ENCODE measurements at regions not wholly inside any gene's neighbourhood (a gene's known extent, or its start where the extent isn't known, plus 50 kb on each side); places are given as distances from the start of the nearest gene placed in this dataset.

GRCh38 chr12:89087876-89088275, 264.4 kb downstream of the DUSP6 start:
- no peak for DNase-seq

DNA sequence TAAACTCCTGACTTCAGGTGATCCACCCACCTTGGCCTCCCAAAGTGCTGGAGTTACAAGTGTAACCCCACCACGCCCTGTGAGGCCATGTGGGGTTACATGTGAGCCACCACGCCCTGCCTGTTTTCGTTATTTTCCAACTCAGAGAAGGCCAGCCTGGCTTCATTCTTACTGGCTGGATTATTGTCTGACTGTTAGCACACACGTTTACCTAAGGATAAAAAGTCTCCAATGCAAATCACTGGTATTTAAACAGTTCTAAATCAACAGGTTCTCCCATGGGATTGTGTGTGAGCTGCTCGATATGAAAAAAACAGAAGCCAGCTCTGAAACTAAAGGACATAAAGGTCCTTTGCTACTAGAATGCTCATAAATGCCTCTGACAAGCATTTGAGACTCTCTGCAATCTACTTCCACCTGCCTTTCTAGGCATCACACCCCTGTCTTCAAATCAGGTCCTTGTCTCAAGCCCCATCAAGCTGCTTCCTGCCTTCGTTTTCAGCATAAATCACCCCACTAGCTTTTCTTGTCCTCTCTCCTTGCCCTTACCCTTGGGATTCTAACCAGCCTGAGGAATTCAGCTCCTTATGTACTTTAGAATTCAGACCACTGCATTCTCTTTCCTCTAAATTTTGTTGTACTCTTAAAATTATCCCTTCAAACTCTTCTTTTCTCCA, 265.0 kb downstream of the DUSP6 start:
- no peak for DNase-seq

DNA sequence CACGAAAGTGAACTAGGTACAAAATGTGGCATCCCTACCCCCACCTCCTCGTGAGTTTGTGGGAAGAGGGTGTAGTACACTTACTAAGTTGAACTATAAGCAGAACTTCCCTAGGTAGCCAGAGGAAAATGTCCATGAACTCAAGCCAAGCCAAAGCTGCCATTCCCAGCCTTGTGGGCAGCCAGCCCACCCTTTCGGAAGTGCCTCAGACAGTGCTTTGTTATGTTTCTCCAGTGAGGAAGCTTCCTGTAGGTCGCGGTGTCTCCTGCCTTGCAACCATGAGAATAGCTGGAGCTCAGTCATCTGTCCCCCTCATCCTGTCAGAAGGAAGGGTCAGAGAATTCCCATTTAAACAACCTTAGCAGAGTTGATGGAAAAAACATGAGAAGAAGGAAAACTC, 266.9 kb downstream of the DUSP6 start:
- peak; percentile 44 for DNase-seq

- peak; percentile 46 for DNase-seq
These were observed 267.6 kb downstream of the DUSP6 start for GRCh38 chr12:89084751-89085150.

DNA sequence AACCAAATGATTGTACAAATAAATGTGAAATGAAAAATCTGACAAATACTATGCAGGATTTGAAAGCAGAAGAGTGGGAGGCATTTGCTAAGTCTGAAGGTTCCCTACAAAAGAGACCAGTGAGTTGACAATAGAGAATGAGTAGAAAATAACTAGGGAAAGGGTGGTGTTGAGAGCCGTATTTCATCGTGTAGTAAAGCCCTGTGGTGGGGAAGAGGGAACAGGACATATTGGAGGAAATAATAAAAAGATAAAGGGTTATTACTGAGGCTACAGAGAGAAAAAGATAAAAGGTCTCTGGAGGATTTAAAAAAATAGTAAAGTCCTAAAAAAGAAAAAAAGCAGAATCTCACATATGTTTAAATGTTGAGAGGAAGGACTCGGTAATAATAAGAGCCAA, 268.8 kb downstream of the DUSP6 start:
- no peak for DNase-seq

DNA sequence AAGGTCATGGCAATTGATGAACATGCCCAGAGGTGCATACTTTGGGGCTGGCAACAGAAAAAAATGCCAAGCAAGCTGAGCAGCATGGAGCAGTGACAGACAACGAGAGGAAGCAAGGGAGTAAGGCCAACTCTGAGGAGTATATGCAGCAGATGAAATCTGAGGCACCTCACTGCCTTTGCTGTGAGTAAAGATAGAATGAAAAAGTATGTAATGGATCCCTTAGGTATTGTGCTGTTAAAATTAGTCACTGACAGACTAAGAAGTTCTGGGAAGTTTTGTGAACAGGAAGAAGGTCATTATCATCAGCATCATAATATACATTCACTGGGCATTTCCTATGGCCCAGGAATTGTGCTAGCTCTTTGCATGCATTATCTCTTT, 269.9 kb downstream of the DUSP6 start:
- DNase-seq: no peak

- no peak for DNase-seq
These were observed 270.5 kb downstream of the DUSP6 start for GRCh38 chr12:89081719-89082369.

DNA sequence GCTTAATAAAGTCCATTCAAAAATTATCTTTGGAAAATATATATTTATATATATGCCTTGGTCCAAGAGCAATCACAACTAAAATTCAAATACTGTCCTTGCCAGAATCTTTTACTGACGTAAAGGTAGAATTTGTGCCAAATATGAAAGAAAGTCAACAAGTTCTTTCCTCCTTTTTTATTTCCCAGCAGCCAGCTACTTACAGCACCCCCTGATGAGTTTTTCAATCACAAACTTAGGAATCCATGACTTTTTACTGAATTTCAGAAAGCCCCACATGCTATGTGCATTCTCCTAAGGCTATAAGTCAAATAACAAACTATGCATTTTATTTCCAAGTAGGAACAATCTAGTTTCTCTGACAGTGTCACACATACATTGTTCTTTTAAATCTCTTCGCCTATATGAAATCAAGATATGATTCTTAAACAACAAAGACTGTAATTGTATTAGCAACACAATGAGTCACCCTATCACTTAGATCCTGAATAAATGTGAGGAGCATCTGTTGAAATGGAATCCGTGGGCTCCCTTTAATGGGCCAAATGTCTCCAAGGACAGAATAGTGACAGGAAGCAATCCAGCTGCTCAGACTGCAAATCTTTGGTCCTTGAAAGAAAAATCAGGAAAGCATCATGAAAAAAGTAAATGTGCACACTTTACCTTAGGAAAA, 271.4 kb downstream of the DUSP6 start:
- no peak for DNase-seq

GRCh38 chr12:89075880-89076540, 276.3 kb downstream of the DUSP6 start:
- DNase-seq: no peak

GRCh38 chr12:89073659-89074058, 278.6 kb downstream of the DUSP6 start:
- DNase-seq: no peak

- DNase-seq: no peak
These were observed 279.3 kb downstream of the DUSP6 start for GRCh38 chr12:89073027-89073398.

DNA sequence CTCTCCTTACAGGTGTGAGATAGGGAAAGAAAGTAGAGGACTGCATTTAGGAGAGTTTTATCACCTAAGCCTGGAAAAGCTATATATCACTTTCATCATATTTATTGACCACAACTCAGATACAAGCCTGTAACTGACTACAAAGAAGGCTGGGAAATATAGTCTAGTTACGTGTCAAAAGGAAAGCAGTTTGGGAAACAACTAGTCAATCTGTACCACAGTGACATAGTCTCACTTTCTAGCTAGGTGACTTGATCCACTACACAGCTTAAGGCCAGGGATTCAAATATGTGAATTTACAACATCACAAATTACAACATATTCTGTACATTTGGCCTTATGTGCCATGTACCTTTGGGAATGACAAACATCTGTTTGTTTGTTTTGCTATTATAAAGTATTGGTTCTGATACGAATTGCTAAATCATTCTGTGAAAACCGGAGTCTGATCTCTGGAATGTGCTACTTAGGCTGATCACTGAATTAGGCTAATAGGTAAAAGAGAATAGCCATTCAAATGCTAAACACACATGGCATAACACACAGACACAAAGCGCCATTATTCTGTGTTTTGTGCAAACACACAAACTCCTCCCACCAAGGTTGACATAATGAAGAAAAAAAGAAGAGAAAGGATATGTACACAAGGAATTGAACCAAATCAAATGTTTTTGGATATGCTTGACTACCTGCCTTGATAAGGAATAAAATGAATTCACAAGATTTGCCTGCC, 279.8 kb downstream of the DUSP6 start:
- DNase-seq: no peak

GRCh38 chr12:89070603-89071002, 281.7 kb downstream of the DUSP6 start:
- DNase-seq: no peak

DNA sequence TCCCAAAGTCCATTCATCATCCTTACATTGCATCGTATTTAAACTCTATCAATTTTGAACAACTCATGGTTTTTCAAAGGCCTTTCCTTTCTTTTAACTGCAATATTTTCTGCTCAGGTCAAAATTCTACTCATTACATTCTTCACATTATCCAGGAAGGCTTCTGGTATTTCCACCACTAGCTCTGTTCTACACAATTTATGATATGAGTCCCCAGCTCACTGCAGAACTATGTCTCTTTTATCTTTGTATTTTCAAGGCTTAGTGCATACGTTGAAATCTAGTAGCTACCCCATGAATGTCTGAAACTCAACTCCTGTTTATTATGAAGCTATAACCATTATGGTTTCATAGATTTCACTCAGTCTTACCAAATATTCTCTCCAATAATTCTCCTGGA, 282.9 kb downstream of the DUSP6 start:
- DNase-seq: no peak

GRCh38 chr12:89067421-89068187, 284.7 kb downstream of the DUSP6 start:
- no peak for DNase-seq

GRCh38 chr12:89064780-89065179, 287.5 kb downstream of the DUSP6 start:
- DNase-seq: no peak

GRCh38 chr12:89064151-89064550, 288.1 kb downstream of the DUSP6 start:
- no peak for DNase-seq

GRCh38 chr12:89062996-89063395, 289.3 kb downstream of the DUSP6 start:
- DNase-seq: no peak

DNA sequence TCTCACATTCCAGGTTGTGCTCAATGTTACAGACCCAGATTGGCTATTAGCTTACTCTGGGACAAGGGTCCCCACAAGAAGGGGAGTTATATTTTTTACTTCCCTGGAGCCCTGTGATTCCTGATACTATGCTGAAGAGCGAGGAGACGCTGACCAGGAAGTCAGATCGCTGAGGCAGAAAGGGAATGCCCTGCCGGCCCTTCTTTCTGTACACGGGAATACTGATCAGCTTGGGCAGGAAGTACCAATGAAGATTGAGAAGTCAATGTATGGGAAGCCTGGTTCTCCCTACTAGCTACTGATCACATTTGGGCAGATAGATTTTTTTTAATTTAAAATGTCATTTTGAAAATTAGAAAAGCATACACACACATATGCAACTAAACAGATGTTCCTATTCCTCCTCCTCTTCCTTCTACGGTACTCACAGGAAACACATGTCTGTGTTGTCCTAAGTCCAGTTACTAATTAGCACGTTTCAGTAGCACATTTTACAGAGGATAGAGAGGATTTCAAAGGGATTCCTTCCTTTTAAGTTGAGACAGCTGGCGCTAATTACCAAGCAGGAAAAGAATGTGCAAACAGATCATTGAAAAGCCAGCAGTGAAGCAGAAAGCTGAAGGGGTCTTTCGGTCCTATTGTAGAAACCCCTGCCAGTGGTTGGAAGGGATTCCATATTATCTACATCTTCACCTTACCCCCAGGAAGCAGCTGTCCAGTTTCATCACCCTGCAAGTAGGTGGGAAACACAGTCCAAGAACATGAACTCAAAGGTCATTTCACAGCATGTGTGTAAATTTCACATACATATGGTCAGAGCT, 292.4 kb downstream of the DUSP6 start:
- DNase-seq: no peak

GRCh38 chr12:89059056-89059455, 293.2 kb downstream of the DUSP6 start:
- DNase-seq: no peak

DNA sequence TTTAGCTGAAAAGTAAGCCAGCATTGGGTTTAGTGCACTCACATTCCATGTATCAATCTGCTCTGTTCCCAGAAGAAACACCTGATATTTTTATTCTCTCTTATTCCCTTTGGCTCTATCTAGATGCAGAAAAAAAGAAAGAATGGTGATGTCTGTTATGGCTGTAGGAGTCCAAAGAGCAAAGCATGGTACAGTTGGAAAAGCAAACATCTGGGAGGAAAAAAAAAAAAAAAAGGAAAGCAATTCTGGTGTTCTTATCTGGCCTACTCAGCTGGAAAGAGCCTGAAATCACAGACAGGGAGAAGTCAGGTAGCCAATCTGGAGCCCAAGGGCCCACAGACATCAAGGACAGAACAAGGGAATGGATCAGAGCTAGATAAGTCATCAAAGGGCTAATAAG, 293.9 kb downstream of the DUSP6 start:
- DNase-seq: no peak
